AG10803 (cell line): ENCODE measurements at regions not wholly inside any gene's neighbourhood (a gene's known extent, or its start where the extent isn't known, plus 50 kb on each side); places are given as distances from the start of the nearest gene placed in this dataset.

Experiments
- DNase-seq: peaks from one replicate; pipeline ENCODE4 v3.0.0; 2010; ENCODE audit warnings: low read depth
- H3K4me3 ChIP-seq: 2 replicates; pipeline ENCODE4 v1.5.1; 2011; ENCODE audit warnings: mild to moderate bottlenecking, low read length, control low read depth
- CTCF ChIP-seq: conservative IDR thresholded peaks from 2 replicates; pipeline ENCODE4 v1.5.1; 2011; ENCODE audit warnings: mild to moderate bottlenecking, low read length, control low read depth, inconsistent platforms

- no peak for TF ChIP-seq CTCF
- DNase-seq: peak; percentile 21
- H3K4me3 ChIP-seq: no peak overlapping the region
Observed at GRCh38 chr18:28372186-28372585, 195.3 kb upstream of the CDH2 start.

- TF ChIP-seq CTCF: no peak
- no peak overlapping the region for H3K4me3 ChIP-seq
- no peak for DNase-seq
Observed at GRCh38 chr18:28366676-28367075, 189.7 kb upstream of the CDH2 start.

- DNase-seq: peak; percentile 1
- H3K4me3 ChIP-seq: no peak overlapping the region
- no peak for TF ChIP-seq CTCF
Observed at GRCh38 chr18:28365411-28365831, 188.5 kb upstream of the CDH2 start.

- no peak for TF ChIP-seq CTCF
- no peak for DNase-seq
- H3K4me3 ChIP-seq: no peak overlapping the region
Observed at GRCh38 chr18:28363124-28363523, 186.2 kb upstream of the CDH2 start.

- DNase-seq: peak; percentile 2
- TF ChIP-seq CTCF: no peak
- H3K4me3 ChIP-seq: no peak overlapping the region
Observed at GRCh38 chr18:28359176-28359575, 182.2 kb upstream of the CDH2 start.

- no peak for DNase-seq
- no peak overlapping the region for H3K4me3 ChIP-seq
- TF ChIP-seq CTCF: no peak
Observed at GRCh38 chr18:28357766-28358401, 181.0 kb upstream of the CDH2 start.

- DNase-seq: no peak
- no peak for TF ChIP-seq CTCF
- H3K4me3 ChIP-seq: no peak overlapping the region
Observed at GRCh38 chr18:28350821-28351220, 173.9 kb upstream of the CDH2 start.
